ENCODE measurements at regions not wholly inside any gene's neighbourhood (a gene's known extent, or its start where the extent isn't known, plus 50 kb on each side); places are given as distances from the start of the nearest gene placed in this dataset.

DNA sequence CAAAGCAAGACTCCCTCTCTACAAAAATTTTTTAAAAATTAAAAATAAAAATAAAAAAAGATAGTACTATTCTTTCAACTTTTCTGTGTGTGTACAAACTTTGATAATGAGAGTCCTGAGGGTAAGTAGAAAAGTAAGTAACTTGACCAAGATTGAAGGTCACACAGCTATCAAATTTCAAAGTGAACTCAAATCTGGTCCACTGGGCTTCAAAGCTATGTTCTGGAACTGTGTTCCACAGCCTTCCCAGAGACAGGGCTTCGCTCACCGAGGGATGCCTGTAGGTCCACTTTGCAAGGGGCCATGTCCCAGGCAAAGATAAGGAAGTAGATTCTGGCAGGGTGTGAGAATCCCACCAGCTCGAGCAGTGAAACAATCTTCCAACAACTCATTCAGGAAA lies 56.3 kb upstream of the TNRC6A start:
- H3K4me3 Mint-ChIP-seq, result no peak overlapping the region
- H3K9me3 Mint-ChIP-seq, result no peaks in the 10 kb centered on the region
- H3K27me3 Mint-ChIP-seq (ENCODE audit: insufficient read depth), result no peaks in the 10 kb centered on the region; the same call in 1 of the 2 replicates
- peaks cover 28% of the 10 kb centered on the region for H3K4me1 Mint-ChIP-seq (ENCODE audit: low read depth)
- DNase-seq, result no peak
- TF ChIP-seq, protein P1, sequence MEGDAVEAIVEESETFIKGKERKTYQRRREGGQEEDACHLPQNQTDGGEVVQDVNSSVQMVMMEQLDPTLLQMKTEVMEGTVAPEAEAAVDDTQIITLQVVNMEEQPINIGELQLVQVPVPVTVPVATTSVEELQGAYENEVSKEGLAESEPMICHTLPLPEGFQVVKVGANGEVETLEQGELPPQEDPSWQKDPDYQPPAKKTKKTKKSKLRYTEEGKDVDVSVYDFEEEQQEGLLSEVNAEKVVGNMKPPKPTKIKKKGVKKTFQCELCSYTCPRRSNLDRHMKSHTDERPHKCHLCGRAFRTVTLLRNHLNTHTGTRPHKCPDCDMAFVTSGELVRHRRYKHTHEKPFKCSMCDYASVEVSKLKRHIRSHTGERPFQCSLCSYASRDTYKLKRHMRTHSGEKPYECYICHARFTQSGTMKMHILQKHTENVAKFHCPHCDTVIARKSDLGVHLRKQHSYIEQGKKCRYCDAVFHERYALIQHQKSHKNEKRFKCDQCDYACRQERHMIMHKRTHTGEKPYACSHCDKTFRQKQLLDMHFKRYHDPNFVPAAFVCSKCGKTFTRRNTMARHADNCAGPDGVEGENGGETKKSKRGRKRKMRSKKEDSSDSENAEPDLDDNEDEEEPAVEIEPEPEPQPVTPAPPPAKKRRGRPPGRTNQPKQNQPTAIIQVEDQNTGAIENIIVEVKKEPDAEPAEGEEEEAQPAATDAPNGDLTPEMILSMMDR (IDR thresholded peaks at IDR 0.05), result no peak
- no peaks in the 10 kb centered on the region for H3K36me3 Mint-ChIP-seq (ENCODE audit: low read depth)
- H3K27ac Mint-ChIP-seq, result no peak overlapping the region

DNA sequence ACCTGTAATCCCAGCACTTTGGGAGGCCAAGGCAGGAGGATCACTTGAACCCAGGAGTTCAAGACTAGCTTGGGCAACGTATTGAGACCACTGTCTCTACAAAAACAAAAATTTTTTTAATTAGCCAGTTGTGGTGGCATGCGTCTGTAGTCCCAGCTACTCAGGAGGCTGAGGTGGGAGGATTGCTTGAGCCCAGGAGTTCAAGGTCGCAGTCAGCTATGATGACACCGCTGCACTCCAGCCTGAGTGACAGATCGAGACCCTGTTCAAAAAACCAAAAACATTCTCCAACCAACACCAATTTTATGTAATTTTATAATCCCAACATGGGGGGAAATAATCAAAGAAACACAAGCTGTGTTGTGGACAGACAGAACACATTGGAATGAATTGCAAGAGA lies 54.6 kb upstream of the TNRC6A start:
- no peak overlapping the region for H3K4me3 Mint-ChIP-seq
- H3K36me3 Mint-ChIP-seq (ENCODE audit: low read depth), result no peaks in the 10 kb centered on the region
- peaks cover 18% of the 10 kb centered on the region for H3K4me1 Mint-ChIP-seq (ENCODE audit: low read depth)
- TF ChIP-seq, protein P1 (IDR thresholded peaks at IDR 0.05), result no peak
- H3K27me3 Mint-ChIP-seq (ENCODE audit: insufficient read depth), result peaks cover 1% of the 10 kb centered on the region
- H3K27ac Mint-ChIP-seq, result no peak overlapping the region
- no peak for DNase-seq
- no peaks in the 10 kb centered on the region for H3K9me3 Mint-ChIP-seq

DNA sequence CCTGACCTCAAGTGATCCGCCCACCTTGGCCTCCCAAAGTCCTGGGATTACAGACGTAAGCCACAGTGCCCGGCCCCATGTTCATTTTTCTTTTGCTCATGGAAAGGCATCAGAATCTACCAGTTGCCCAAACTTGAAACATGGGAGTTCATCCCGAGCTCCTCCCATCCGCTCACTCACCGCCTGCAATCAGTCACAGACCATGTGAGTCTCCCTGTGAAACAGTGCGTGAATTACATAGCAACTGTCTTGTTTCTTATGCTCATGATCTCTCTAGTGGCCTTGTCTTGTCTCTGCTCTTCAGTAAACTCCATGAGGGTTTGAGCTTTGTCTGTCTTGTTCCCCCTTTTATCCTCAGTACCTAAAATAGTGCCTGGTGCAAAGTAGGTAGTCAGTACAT lies 52.1 kb upstream of the TNRC6A start:
- no peak overlapping the region for H3K4me3 Mint-ChIP-seq
- peaks cover 11% of the 10 kb centered on the region for H3K4me1 Mint-ChIP-seq (ENCODE audit: low read depth)
- no peaks in the 10 kb centered on the region for H3K36me3 Mint-ChIP-seq (ENCODE audit: low read depth)
- H3K27ac Mint-ChIP-seq, result no peak overlapping the region
- peaks cover 1% of the 10 kb centered on the region for H3K27me3 Mint-ChIP-seq (ENCODE audit: insufficient read depth)
- H3K9me3 Mint-ChIP-seq, result no peaks in the 10 kb centered on the region
- TF ChIP-seq, protein P1 (IDR thresholded peaks at IDR 0.05), result no peak
- no peak for DNase-seq

Data from HFFc6 (cell line).